ENCODE measurements at regions not wholly inside any gene's neighbourhood (a gene's known extent, or its start where the extent isn't known, plus 50 kb on each side); places are given as distances from the start of the nearest gene placed in this dataset.

DNA sequence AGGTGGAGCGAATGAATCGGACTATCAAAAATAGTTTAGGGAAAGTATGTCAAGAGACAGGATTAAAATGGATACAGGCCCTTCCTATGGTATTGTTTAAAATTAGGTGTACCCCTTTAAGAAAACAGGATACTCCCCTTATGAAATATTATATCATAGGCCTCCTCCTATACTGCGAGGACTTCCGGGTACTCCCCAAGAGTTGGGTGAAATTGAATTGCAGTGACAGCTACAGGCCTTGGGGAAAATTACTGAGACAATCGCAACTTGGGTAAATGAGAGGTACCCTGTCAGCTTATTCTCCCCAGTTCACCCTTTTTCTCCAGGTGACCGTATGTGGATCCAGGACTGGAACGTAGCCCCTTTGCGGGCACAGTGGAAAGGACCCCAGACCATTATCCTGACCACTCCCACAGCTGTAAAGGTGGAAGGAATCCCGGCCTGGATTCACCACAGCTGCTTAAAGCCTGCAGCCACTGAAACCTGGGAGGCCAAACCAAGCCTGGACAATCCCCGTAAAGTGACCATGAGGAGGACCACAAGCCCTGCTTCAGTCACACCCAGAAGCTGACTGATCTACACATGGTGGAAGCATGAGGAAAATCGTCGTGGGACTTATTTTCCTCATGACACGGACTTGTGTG is 1138.1 kb downstream of the ARAP2 start:
- no peak overlapping the region for H4K5ac ChIP-seq (ENCODE audit: insufficient read length, low read depth, low read length)
- H2AK5ac ChIP-seq (ENCODE audit: low read depth, low read length) = no peak overlapping the region
- DNase-seq (ENCODE audit: low read depth in 1 of 2, low spot score in 2 of 2) (no peak), FAIRE-seq (no peak)
- no peak overlapping the region; the same call in 1 of the 2 replicates for H2AFZ ChIP-seq (ENCODE audit: low read length)
- H3K27ac ChIP-seq (ENCODE audit: low read depth, low read length) = no peak overlapping the region
- no peak overlapping the region for H2BK12ac ChIP-seq (ENCODE audit: low read depth, low read length)
- H3K36me3 ChIP-seq (ENCODE audit: control insufficient read depth in 2 of 4, insufficient read depth in 4 of 4, low read length in 3 of 4) = no peaks in the 10 kb centered on the region
- 99% methylated on average over 13 of the region's 13 CpGs; no CpG with 5 or more reads in 1 of the 2 experiments for WGBS, 2 experiments (ENCODE audit: extremely low coverage in 1 of 2, insufficient coverage in 1 of 2, insufficient read length in 1 of 2, insufficient replicate concordance in 2 of 2, low coverage in 1 of 2, low lambda C conversion rate in 2 of 2, missing lambda C conversion rate in 1 of 2)
- no peak overlapping the region for H2BK15ac ChIP-seq (ENCODE audit: low read length)
- H3K14ac ChIP-seq (ENCODE audit: insufficient read length) = no peak overlapping the region
- H3K4me2 ChIP-seq (ENCODE audit: insufficient read depth in 1 of 2, low read depth in 2 of 2, low read length in 2 of 2) = no peak overlapping the region
- H2BK120ac ChIP-seq (replicated peaks; ENCODE audit: low read depth, low read length) = no peak overlapping the region
- no peaks in the 10 kb centered on the region for H3K23me2 ChIP-seq (ENCODE audit: low read depth, low read length)
- H3K4me3 ChIP-seq (ENCODE audit: extremely low read depth in 1 of 4, insufficient read depth in 2 of 4, low read depth in 3 of 4, low read length in 4 of 4) = no peak overlapping the region
- H4K8ac ChIP-seq (ENCODE audit: extremely low read depth, insufficient read depth, low read length) = no peak overlapping the region
- no peaks in the 10 kb centered on the region for H3K9me3 ChIP-seq (ENCODE audit: insufficient read depth in 2 of 2, low read depth in 1 of 2, low read length in 1 of 2)
- H3K9ac ChIP-seq (replicated peaks in 1 of 4; ENCODE audit: extremely low read depth in 1 of 4, low read depth in 3 of 4, low read length in 3 of 4) = no peak overlapping the region
- H3K56ac ChIP-seq (replicated peaks; ENCODE audit: insufficient read length, low read depth, low read length) = no peak overlapping the region
- TF ChIP-seq, protein P1, sequence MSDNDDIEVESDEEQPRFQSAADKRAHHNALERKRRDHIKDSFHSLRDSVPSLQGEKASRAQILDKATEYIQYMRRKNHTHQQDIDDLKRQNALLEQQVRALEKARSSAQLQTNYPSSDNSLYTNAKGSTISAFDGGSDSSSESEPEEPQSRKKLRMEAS (IDR thresholded peaks at IDR 0.05) = no peak
- no peak for TF ChIP-seq NRF1 (IDR thresholded peaks at IDR 0.05; ENCODE audit: low read depth, low read length)
- TF ChIP-seq BACH1 (IDR thresholded peaks at IDR 0.05; ENCODE audit: low read length) = no peak
- no peak for TF ChIP-seq SUZ12 (IDR thresholded peaks at IDR 0.05; ENCODE audit: low read length)
- no peak for TF ChIP-seq KDM5A (IDR thresholded peaks at IDR 0.05; ENCODE audit: low read length)
- no peak for TF ChIP-seq SP4 (IDR thresholded peaks at IDR 0.05; ENCODE audit: low read length)
- no peak for TF ChIP-seq ZNF274 (IDR thresholded peaks at IDR 0.05; ENCODE audit: borderline replicate concordance, extremely low read depth, low read length)
- TF ChIP-seq CEBPB (IDR thresholded peaks at IDR 0.05; ENCODE audit: low read depth, low read length) = no peak
- no peak for TF ChIP-seq POLR2A (IDR thresholded peaks at IDR 0.05; ENCODE audit: control extremely low read depth in 1 of 2, low read depth in 2 of 2, low read length in 2 of 2)
- no peak overlapping the region for H3K4ac ChIP-seq (replicated peaks; ENCODE audit: insufficient read length, low read depth, low read length)
- no peak overlapping the region for H3K23ac ChIP-seq (ENCODE audit: insufficient read length)
- no peak overlapping the region for H2BK5ac ChIP-seq (ENCODE audit: low read depth, low read length)
- no peaks in the 10 kb centered on the region for H3K27me3 ChIP-seq (replicated peaks in 1 of 4; ENCODE audit: control insufficient read depth in 3 of 4, extremely low read depth in 1 of 4, insufficient read depth in 3 of 4, low read length in 3 of 4)
- H3K79me1 ChIP-seq (ENCODE audit: low read depth, low read length) = no peaks in the 10 kb centered on the region
- POLR2A ChIA-PET (ENCODE audit: partially characterized antibody) = no interaction called here
- CTCF ChIA-PET (ENCODE audit: partially characterized antibody) = interaction anchor here (1.1 kb wide), 1 partner anchor 8 kb away, joined by 3 read pairs; no protein-coding TSS in a partner anchor
- H3K18ac ChIP-seq (ENCODE audit: extremely low read depth, low read length) = no peak overlapping the region
- H2BK20ac ChIP-seq (ENCODE audit: low read length) = no peak overlapping the region
- no peaks in the 10 kb centered on the region for H3K79me2 ChIP-seq (ENCODE audit: control insufficient read depth in 1 of 2, insufficient read depth in 2 of 2, low read length in 2 of 2)
- no peak overlapping the region for H4K91ac ChIP-seq (replicated peaks; ENCODE audit: insufficient read length, low read length)
- no peaks in the 10 kb centered on the region for H4K20me1 ChIP-seq (replicated peaks in 1 of 2; ENCODE audit: control insufficient read depth in 1 of 2, insufficient read depth in 2 of 2, low read length in 2 of 2)
- H3K4me1 ChIP-seq (replicated peaks in 1 of 4; ENCODE audit: control insufficient read depth in 3 of 4, insufficient read depth in 4 of 4, low read length in 3 of 4) = no peaks in the 10 kb centered on the region
